GM06990 (cell line): ENCODE measurements at regions not wholly inside any gene's neighbourhood (a gene's known extent, or its start where the extent isn't known, plus 50 kb on each side); places are given as distances from the start of the nearest gene placed in this dataset.

Source experiments
- DNase-seq: peaks from one replicate; pipeline ENCODE4 v3.0.0-alpha.2; 2011; ENCODE audit not compliant: insufficient read length; ENCODE audit errors: extremely low read depth
- H3K27me3 ChIP-seq: replicated peaks from 2 replicates; pipeline ENCODE4 v1.6.0; 2011; ENCODE audit warnings: low read length; ENCODE audit not compliant: control insufficient read depth, insufficient read depth
- H3K36me3 ChIP-seq: 2 replicates; pipeline ENCODE4 v1.5.1; 2011; ENCODE audit warnings: low read length; ENCODE audit not compliant: control insufficient read depth, insufficient read depth
- H3K4me3 ChIP-seq: replicated peaks from 2 replicates; pipeline ENCODE4 v1.5.1; 2011; ENCODE audit warnings: low read depth, mild to moderate bottlenecking, control low read depth, low read length
- TF ChIP-seq, protein P1 (sequence below): IDR thresholded peaks from 2 replicates; pipeline ENCODE4 v1.5.1; 2011; ENCODE audit warnings: low read length, control low read depth, mild to moderate bottlenecking, inconsistent platforms; ENCODE audit not compliant: insufficient read depth, poor library complexity, severe bottlenecking

DNA sequence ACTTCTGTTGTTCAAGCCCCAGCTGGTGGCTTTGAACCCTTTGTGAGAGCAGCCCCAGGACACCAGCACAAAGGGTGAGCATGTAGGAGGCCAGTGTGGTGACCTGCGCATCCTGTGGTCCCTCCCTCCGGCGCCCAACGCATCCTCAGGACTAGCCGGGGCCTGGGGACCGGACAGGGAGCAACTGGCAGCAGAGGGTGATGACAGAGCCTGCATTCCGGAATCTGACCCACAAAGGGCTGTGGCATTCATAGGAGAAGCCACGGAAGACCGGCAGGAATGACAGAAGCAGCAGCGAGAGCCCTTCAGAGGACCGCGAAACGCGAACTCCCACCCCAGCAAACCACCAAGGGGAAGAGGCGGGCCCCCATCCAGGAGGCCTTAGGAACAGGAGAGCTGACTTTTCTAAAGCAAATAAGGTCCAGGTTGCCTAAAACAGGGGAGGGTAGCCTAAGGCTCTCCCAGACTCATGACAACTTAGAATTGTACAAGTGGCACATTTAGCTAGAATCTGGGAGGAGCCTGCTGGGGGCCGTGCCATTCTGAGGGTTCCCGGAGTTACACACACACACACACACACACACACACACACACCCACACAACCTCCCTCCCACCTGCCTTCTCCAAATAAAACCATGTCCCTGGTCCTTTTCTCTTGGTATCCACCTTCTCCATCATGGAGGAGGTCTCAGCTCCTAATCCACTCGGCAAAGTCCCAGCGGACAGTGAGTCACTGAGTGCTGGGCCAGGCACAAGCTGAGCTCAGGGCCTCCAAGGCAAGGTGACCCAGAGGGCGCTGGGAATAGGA lies 232.7 kb downstream of the CTTN start:
- Histone ChIP-seq H3K4me3 (no peak overlapping the region), H3K36me3 (no peaks in the 10 kb centered on the region), H3K27me3 (no peaks in the 10 kb centered on the region)
- TF ChIP-seq, protein P1, sequence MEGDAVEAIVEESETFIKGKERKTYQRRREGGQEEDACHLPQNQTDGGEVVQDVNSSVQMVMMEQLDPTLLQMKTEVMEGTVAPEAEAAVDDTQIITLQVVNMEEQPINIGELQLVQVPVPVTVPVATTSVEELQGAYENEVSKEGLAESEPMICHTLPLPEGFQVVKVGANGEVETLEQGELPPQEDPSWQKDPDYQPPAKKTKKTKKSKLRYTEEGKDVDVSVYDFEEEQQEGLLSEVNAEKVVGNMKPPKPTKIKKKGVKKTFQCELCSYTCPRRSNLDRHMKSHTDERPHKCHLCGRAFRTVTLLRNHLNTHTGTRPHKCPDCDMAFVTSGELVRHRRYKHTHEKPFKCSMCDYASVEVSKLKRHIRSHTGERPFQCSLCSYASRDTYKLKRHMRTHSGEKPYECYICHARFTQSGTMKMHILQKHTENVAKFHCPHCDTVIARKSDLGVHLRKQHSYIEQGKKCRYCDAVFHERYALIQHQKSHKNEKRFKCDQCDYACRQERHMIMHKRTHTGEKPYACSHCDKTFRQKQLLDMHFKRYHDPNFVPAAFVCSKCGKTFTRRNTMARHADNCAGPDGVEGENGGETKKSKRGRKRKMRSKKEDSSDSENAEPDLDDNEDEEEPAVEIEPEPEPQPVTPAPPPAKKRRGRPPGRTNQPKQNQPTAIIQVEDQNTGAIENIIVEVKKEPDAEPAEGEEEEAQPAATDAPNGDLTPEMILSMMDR: no peak
- DNase-seq: no peak

DNA sequence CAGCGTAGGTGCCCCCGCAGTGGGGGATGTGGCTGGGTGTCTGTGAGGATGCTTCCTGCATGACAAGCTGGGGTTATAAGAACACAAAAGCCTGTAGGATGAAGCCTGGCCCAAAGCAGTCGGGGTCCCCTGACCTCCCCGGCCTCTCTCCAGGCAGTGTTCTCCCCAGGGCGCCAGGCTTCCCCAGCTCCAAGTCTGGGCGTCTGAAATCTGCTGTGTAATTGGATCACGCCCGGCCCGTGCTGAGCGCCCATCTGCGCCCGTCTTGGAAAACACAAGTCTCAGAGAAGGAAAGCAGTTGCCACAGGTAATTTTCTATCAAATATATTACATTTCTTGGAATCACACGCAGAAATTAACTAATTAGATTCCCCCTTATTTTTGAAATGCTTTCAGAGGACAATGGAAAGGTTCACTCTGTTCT lies 233.3 kb downstream of the CTTN start:
- no peak for DNase-seq
- Histone ChIP-seq H3K36me3 (no peaks in the 10 kb centered on the region), H3K4me3 (no peak overlapping the region), H3K27me3 (no peaks in the 10 kb centered on the region)
- TF ChIP-seq, protein P1: no peak

DNA sequence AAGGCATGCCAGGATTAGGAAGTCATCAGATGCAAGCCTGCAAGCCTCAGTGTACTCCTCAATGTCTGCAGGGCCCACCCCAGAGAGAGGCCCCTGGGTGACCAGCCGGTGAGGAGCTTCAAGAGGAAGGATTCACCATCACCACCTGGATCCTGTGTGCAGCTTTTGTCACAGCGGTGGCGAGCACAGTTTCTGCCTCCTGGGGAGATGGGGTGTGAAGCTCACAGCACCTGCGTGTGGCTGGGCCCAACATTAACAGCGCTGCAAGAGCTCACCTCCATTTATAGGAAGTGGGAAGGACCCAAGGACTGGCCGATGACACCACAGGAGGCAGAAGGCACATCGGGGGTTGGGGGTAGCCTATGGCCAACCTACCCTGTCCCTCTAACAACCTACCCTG lies 235.3 kb downstream of the CTTN start:
- H3K27me3 ChIP-seq: no peaks in the 10 kb centered on the region; the same call in 1 of the 2 replicates
- TF ChIP-seq, protein P1: no peak

DNA sequence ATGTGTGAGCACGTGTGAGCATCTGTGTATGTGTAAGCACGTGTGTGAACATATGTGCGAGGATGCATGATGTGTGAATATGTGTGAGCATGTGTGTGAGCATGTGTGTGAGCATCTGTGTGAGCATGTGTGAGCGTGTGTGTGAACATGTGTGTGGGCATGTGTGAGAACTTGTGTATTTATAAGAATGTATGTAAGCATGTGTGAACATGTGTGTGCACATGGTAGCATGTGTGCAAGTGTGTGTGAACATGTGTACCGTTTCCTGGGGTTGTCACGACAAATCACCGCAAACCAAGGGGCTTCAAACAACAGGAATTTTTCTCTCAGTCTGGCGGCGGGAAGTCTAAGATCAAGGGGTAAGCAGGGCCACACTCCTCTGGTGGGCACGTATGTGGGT lies 238.3 kb downstream of the CTTN start:
- TF ChIP-seq, protein P1: no peak
- no peak overlapping the region for H3K4me3 ChIP-seq
- no peaks in the 10 kb centered on the region for H3K36me3 ChIP-seq
- H3K27me3 ChIP-seq: no peaks in the 10 kb centered on the region; the same call in 1 of the 2 replicates
- no peak for DNase-seq

More for the DNA sequence above, 235.3 kb downstream of the CTTN start:
- no peak for DNase-seq
- no peaks in the 10 kb centered on the region for H3K36me3 ChIP-seq
- H3K4me3 ChIP-seq: no peak overlapping the region

DNA sequence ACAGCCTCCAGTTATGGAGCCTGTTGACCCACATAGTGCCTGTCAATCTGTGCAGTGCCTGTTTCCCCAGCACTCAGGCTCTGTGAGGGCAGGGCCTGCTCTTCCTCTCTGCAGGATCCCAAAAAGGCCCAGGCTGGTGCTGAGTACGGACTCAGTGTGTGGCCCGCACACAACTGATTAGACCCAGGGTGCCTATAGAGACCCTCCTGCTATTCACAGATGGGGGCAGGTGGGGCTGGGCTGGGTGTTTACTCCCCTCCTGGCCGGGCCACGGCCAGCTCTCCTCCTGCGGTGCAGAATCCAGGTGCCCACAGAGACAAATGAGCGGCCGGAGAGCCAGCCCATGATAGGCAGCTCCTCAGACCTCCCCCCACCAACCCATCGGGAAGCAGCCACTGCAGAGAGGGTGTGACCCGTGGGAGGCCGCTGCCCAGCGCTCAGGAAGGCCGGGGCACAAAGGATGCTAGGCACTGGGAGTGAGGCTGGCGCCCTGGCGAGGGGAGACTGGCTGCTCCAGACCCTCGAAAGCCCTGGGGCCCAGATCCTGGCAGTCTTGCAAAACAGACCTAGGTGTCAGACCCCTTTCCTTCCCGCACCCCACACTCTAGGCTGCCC lies 239.0 kb downstream of the CTTN start:
- no peaks in the 10 kb centered on the region; the same call in 1 of the 2 replicates for H3K27me3 ChIP-seq
- DNase-seq: no peak

More for the DNA sequence above, 239.0 kb downstream of the CTTN start:
- no peak overlapping the region for H3K4me3 ChIP-seq
- no peaks in the 10 kb centered on the region for H3K36me3 ChIP-seq
- TF ChIP-seq, protein P1: no peak
